Kidney glomerular epithelial cell (primary cell): ENCODE measurements at regions not wholly inside any gene's neighbourhood (a gene's known extent, or its start where the extent isn't known, plus 50 kb on each side); places are given as distances from the start of the nearest gene placed in this dataset.

Experiments used
- DNase-seq: peaks from one replicate; lab custom pipeline; 2025; lab: John Stamatoyannopoulos, UW

GRCh38 chr12:42855362-42855950, 265.9 kb upstream of the PRICKLE1 start:
- no peak for DNase-seq

- peak; percentile 26 for DNase-seq
These were observed 265.3 kb upstream of the PRICKLE1 start for GRCh38 chr12:42854826-42855225.

- DNase-seq = no peak
These were observed 264.7 kb upstream of the PRICKLE1 start for GRCh38 chr12:42854208-42854607.

GRCh38 chr12:42853370-42854140, 264.0 kb upstream of the PRICKLE1 start:
- no peak for DNase-seq

- no peak for DNase-seq
These were observed 257.2 kb upstream of the PRICKLE1 start for GRCh38 chr12:42846782-42847181.

- no peak for DNase-seq
These were observed 244.5 kb upstream of the PRICKLE1 start for GRCh38 chr12:42834062-42834461.

- no peak for DNase-seq
These were observed 239.3 kb upstream of the PRICKLE1 start for GRCh38 chr12:42828836-42829235.

GRCh38 chr12:42824327-42824726, 234.8 kb upstream of the PRICKLE1 start:
- no peak for DNase-seq

- no peak for DNase-seq
These were observed 234.1 kb upstream of the PRICKLE1 start for GRCh38 chr12:42823679-42824078.

GRCh38 chr12:42819846-42820245, 230.3 kb upstream of the PRICKLE1 start:
- no peak for DNase-seq

- DNase-seq = no peak
These were observed 225.5 kb upstream of the PRICKLE1 start for GRCh38 chr12:42815068-42815467.

GRCh38 chr12:42812871-42813270, 223.3 kb upstream of the PRICKLE1 start:
- DNase-seq = no peak

- no peak for DNase-seq
These were observed 222.5 kb upstream of the PRICKLE1 start for GRCh38 chr12:42812086-42812485.

GRCh38 chr12:42810006-42810405, 220.5 kb upstream of the PRICKLE1 start:
- DNase-seq = no peak

GRCh38 chr12:42809226-42809625, 219.7 kb upstream of the PRICKLE1 start:
- peak; percentile 11 for DNase-seq

GRCh38 chr12:42807766-42808165, 218.2 kb upstream of the PRICKLE1 start:
- DNase-seq = no peak

GRCh38 chr12:42807251-42807650, 217.7 kb upstream of the PRICKLE1 start:
- DNase-seq = no peak

- DNase-seq = no peak
These were observed 215.4 kb upstream of the PRICKLE1 start for GRCh38 chr12:42804928-42805327.

GRCh38 chr12:42802785-42803189, 213.2 kb upstream of the PRICKLE1 start:
- DNase-seq = no peak

- no peak for DNase-seq
These were observed 211.7 kb upstream of the PRICKLE1 start for GRCh38 chr12:42801271-42801670.

- no peak for DNase-seq
These were observed 210.4 kb upstream of the PRICKLE1 start for GRCh38 chr12:42799966-42800365.

GRCh38 chr12:42798811-42799438, 209.4 kb upstream of the PRICKLE1 start:
- DNase-seq = peak; percentile 67

- DNase-seq = no peak
These were observed 205.3 kb upstream of the PRICKLE1 start for GRCh38 chr12:42794806-42795205.
